ENCODE measurements at regions not wholly inside any gene's neighbourhood (a gene's known extent, or its start where the extent isn't known, plus 50 kb on each side); places are given as distances from the start of the nearest gene placed in this dataset.
"Not testable (repeated sequence)": the region's sequence is repeated elsewhere in the genome, so short reads cannot be mapped to it uniquely, and the experiment has no call there.

GRCh38 chr13:64540976-64541375, 2689.2 kb downstream of the PCDH9 start:
- DNase-seq (ENCODE audit: low spot score), result no peak

GRCh38 chr13:64540468-64540867, 2689.7 kb downstream of the PCDH9 start:
- DNase-seq (ENCODE audit: low spot score), result no peak

GRCh38 chr13:64538711-64539110, 2691.4 kb downstream of the PCDH9 start:
- DNase-seq (ENCODE audit: low spot score), result peak; percentile 6

GRCh38 chr13:64534302-64534701, 2695.8 kb downstream of the PCDH9 start:
- DNase-seq (ENCODE audit: low spot score), result no peak

- no peak for DNase-seq (ENCODE audit: low spot score)
Measured at GRCh38 chr13:64531400-64531799, 2698.7 kb downstream of the PCDH9 start.

- DNase-seq (ENCODE audit: low spot score), result peak; percentile 26
Measured at GRCh38 chr13:64529874-64530485, 2700.2 kb downstream of the PCDH9 start.

- no peak for DNase-seq (ENCODE audit: low spot score)
Measured at GRCh38 chr13:64528838-64529237, 2701.3 kb downstream of the PCDH9 start.

GRCh38 chr13:64527561-64527960, 2702.6 kb downstream of the PCDH9 start:
- DNase-seq (ENCODE audit: low spot score), result no peak

GRCh38 chr13:64525687-64526086, 2704.4 kb downstream of the PCDH9 start:
- no peak for DNase-seq (ENCODE audit: low spot score)

- no peak for DNase-seq (ENCODE audit: low spot score)
Measured at GRCh38 chr13:64510747-64511146, 2719.4 kb downstream of the PCDH9 start.

GRCh38 chr13:64506246-64506645, 2723.9 kb downstream of the PCDH9 start:
- DNase-seq (ENCODE audit: low spot score), result no peak

- peak; percentile 8 for DNase-seq (ENCODE audit: low spot score)
Measured at GRCh38 chr13:64505336-64505910, 2724.7 kb downstream of the PCDH9 start.

GRCh38 chr13:64488731-64489130, 2741.4 kb downstream of the PCDH9 start:
- no peak for DNase-seq (ENCODE audit: low spot score)

- no peak for DNase-seq (ENCODE audit: low spot score)
Measured at GRCh38 chr13:64482373-64482772, 2747.8 kb downstream of the PCDH9 start.

GRCh38 chr13:64480672-64481071, 2749.5 kb downstream of the PCDH9 start:
- DNase-seq (ENCODE audit: low spot score), result no peak

- no peak for DNase-seq (ENCODE audit: low spot score)
Measured at GRCh38 chr13:64480211-64480610, 2749.9 kb downstream of the PCDH9 start.

- no peak for DNase-seq (ENCODE audit: low spot score)
Measured at GRCh38 chr13:64477146-64477545, 2753.0 kb downstream of the PCDH9 start.

- not testable (repeated sequence) for DNase-seq (ENCODE audit: low spot score)
Measured at GRCh38 chr13:64476041-64476568, 2754.0 kb downstream of the PCDH9 start.

- DNase-seq (ENCODE audit: low spot score), result peak; percentile 39
Measured at GRCh38 chr13:64471916-64472315, 2758.2 kb downstream of the PCDH9 start.

GRCh38 chr13:64470751-64471150, 2759.4 kb downstream of the PCDH9 start:
- DNase-seq (ENCODE audit: low spot score), result no peak

GRCh38 chr13:64459778-64460177, 2770.4 kb downstream of the PCDH9 start:
- DNase-seq (ENCODE audit: low spot score), result no peak

GRCh38 chr13:64457976-64458375, 2772.2 kb downstream of the PCDH9 start:
- DNase-seq (ENCODE audit: low spot score), result no peak

GRCh38 chr13:64455124-64455523, 2775.0 kb downstream of the PCDH9 start:
- no peak for DNase-seq (ENCODE audit: low spot score)

GRCh38 chr13:64453831-64454230, 2776.3 kb downstream of the PCDH9 start:
- DNase-seq (ENCODE audit: low spot score), result peak; percentile 10
